Heart left ventricle (tissue), 16 donors: ENCODE measurements at regions not wholly inside any gene's neighbourhood (a gene's known extent, or its start where the extent isn't known, plus 50 kb on each side); places are given as distances from the start of the nearest gene placed in this dataset.

ENCODE experiments used
- ATAC-seq, 4 donors: fragments of 200-7000 bp; cut with Tn5 transposase; one replicate each; pipeline ENCODE4 v1.9.1; 2020 to 2022; ENCODE audit warnings: moderate library complexity in 4 of 4, mild to moderate bottlenecking in 3 of 4, moderate number of reproducible peaks in 1 of 4
- DNase-seq, 5 donors: peaks; one replicate each; pipeline ENCODE4 v3.0.0-alpha.2; 2020
- H3K27ac ChIP-seq, 12 donors: fragments of 200-600 bp; sonication (generic) in 4 of 12; one replicate each; pipeline versions ENCODE4 v1.5.0 to v1.8.0; 2016 to 2022; ENCODE audit warnings: mild to moderate bottlenecking in 2 of 12
- H3K27me3 ChIP-seq, 9 donors: fragments of 200-600 bp; sonication (generic) in 2 of 9; one replicate each; pipeline versions ENCODE4 v1.5.1 to v1.8.0; 2016 to 2022; ENCODE audit warnings: mild to moderate bottlenecking in 3 of 9
- H3K36me3 ChIP-seq, 9 donors: fragments of 200-600 bp; sonication (generic) in 2 of 9; one replicate each; pipeline versions ENCODE4 v1.5.0 to v1.8.0; 2018 to 2022; ENCODE audit warnings: mild to moderate bottlenecking in 2 of 9
- H3K4me1 ChIP-seq, 12 donors: fragments of 200-600 bp; sonication (generic) in 4 of 12; one replicate each; pipeline versions ENCODE4 v1.5.0 to v1.8.0; 2016 to 2022; ENCODE audit warnings: mild to moderate bottlenecking in 3 of 12
- H3K4me3 ChIP-seq, 12 donors: fragments of 200-600 bp; sonication (generic) in 4 of 12; one replicate each; pipeline versions ENCODE4 v1.5.0 to v1.8.0; 2017 to 2022; ENCODE audit warnings: mild to moderate bottlenecking in 9 of 12, moderate library complexity in 4 of 12
- H3K9me3 ChIP-seq, 12 donors: fragments of 200-600 bp; sonication (generic) in 4 of 12; one replicate each; pipeline versions ENCODE4 v1.5.0 to v1.8.0; 2016 to 2022; ENCODE audit warnings: mild to moderate bottlenecking in 1 of 12
- CTCF ChIP-seq, 12 donors: fragments of 200-600 bp; sonication (generic) in 4 of 12; IDR thresholded peaks; one replicate each; pipeline versions ENCODE4 v1.5.0 to v1.8.0; 2018 to 2022; ENCODE audit warnings: antibody characterized with exemption in 12 of 12, mild to moderate bottlenecking in 5 of 12
- POLR2A ChIP-seq, 2 donors: fragments of 450-650 bp; IDR thresholded peaks; one replicate each; pipeline ENCODE4 v1.6.1; 2017; ENCODE audit warnings: antibody characterized with exemption in 2 of 2, mild to moderate bottlenecking in 2 of 2, moderate library complexity in 2 of 2
- WGBS, 4 donors: extraction: QIAGEN DNeasy Blood & Tissue Kit in 2 of 4; methylation state at CpG; one replicate each; pipeline versions ENCODE4 v1.1.5 to v1.1.7; 2013 to 2018; 5-methylcytosine and 5-hydroxymethylcytosine counted together
- intact Hi-C, 10 donors: fragments of 100-400 bp; cut with DNase I; formaldehyde crosslinking; loops; one replicate each; pipeline versions ENCODE4 v1.11.1 to v1.14.2; 2022
- donor health status: ischemic (EF 13 %, LVEDD 7.1; RV severe dilation, severe dysfunction).
- donor health status: healthy with polysubstance abuse.
- donor health status: DM: no; HTN: yes; CAD: no.
- donor health status: DM: no; HTN: no; CAD: no.
- donor health status: ischemic (EF 25% LVEDD 6.9; RV normal size, moderate dysfunction).
- donor health status: ischemic (EF 25% LVEDD 5.7; RV mildly dilated, moderate dysfunction).
- donor health status: healthy.
- donor health status: DM: yes; HTN: yes; CAD: no.
- donor health status: ischemic (EF 35%, LVEDD 5.7; RV mildly dilated, moderate dysfunction).
- donor health status: nonischemic (EF 11% LVEDD 7.7; RV severe dilation, severe dysfunction).
- donor health status: DM: yes; HTN: yes; CAD: no.
- donor health status: PGD.
- donor health status: ischemic (EF 29% LVEDD 5.4; RV normal size, mild dysfunction).
- donor health status: nonischemic (EF 23%, LVEDD 6.1; RV moderate dilation, normal function).

- Histone ChIP-seq H3K4me3 (no peak overlapping the region), H3K36me3 (no peaks in the 10 kb centered on the region), H3K4me1 (peaks cover 0 to 10% (median 0%) of the 10 kb centered on the region in 12 donors), H3K9me3 (no peaks in the 10 kb centered on the region), H3K27ac (no peak overlapping the region), H3K27me3 (no peaks in the 10 kb centered on the region)
- TF ChIP-seq POLR2A (IDR thresholded peaks at IDR 0.05) (no peak), CTCF (IDR thresholded peaks at IDR 0.05) (no peak)
- intact Hi-C loops = no loop called here
- DNase-seq = no peak
- ATAC-seq = no peak
- WGBS, 4 donors = 85 to 89% (median 87%) methylated on average over 10 of the region's 10 CpGs
Measured at GRCh38 chr9:108077556-108077955, 588.0 kb upstream of the KLF4 start.

- DNase-seq = no peak
- Histone ChIP-seq H3K9me3 (no peaks in the 10 kb centered on the region), H3K36me3 (no peaks in the 10 kb centered on the region), H3K27ac (no peak overlapping the region), H3K27me3 (no peaks in the 10 kb centered on the region), H3K4me3 (no peak overlapping the region), H3K4me1 (peaks cover 0 to 10% (median 0%) of the 10 kb centered on the region in 12 donors)
- no peak for ATAC-seq
- intact Hi-C loops = no loop called here
- WGBS, 4 donors = 89 to 92% (median 91%) methylated on average over 5 of the region's 5 CpGs
- TF ChIP-seq CTCF (IDR thresholded peaks at IDR 0.05) (no peak), POLR2A (IDR thresholded peaks at IDR 0.05) (no peak)
Measured at GRCh38 chr9:108074900-108075299, 585.3 kb upstream of the KLF4 start.

GRCh38 chr9:108073823-108074222, 584.3 kb upstream of the KLF4 start:
- DNase-seq = no peak
- no peak for TF ChIP-seq POLR2A (IDR thresholded peaks at IDR 0.05)
- TF ChIP-seq CTCF (IDR thresholded peaks at IDR 0.05) = no peak

GRCh38 chr9:108072740-108073139, 583.2 kb upstream of the KLF4 start:
- no peak overlapping the region for H3K4me3 ChIP-seq
- no peak for TF ChIP-seq CTCF (IDR thresholded peaks at IDR 0.05)
- TF ChIP-seq POLR2A (IDR thresholded peaks at IDR 0.05) = no peak
- WGBS, 4 donors = 87 to 95% (median 93%) methylated on average over 6 of the region's 6 CpGs
- no peaks in the 10 kb centered on the region for H3K4me1 ChIP-seq
- ATAC-seq (no peak), DNase-seq (no peak)
- H3K27ac ChIP-seq = no peak overlapping the region
- H3K27me3 ChIP-seq = no peaks in the 10 kb centered on the region
- H3K9me3 ChIP-seq = no peaks in the 10 kb centered on the region
- intact Hi-C loops = loop anchor here in 1 of 10 donors (1.0 kb wide), 1 partner anchor 38 kb away; no protein-coding TSS in a partner anchor
- no peaks in the 10 kb centered on the region for H3K36me3 ChIP-seq

More at GRCh38 chr9:108073823-108074222, 584.3 kb upstream of the KLF4 start:
- peaks cover 0 to 5% (median 0%) of the 10 kb centered on the region in 12 donors for H3K4me1 ChIP-seq
- no peaks in the 10 kb centered on the region for H3K9me3 ChIP-seq
- no peaks in the 10 kb centered on the region for H3K27me3 ChIP-seq
- H3K27ac ChIP-seq = no peak overlapping the region
- intact Hi-C loops = loop anchor here in 1 of 10 donors (1.0 kb wide), 1 partner anchor 40 kb away; no protein-coding TSS in a partner anchor
- no peak for ATAC-seq
- H3K4me3 ChIP-seq = no peak overlapping the region
- 59 to 71% (median 64%) methylated on average over 6 of the region's 6 CpGs for WGBS, 4 donors
- H3K36me3 ChIP-seq = no peaks in the 10 kb centered on the region
